ENCODE measurements at regions not wholly inside any gene's neighbourhood (a gene's known extent, or its start where the extent isn't known, plus 50 kb on each side); places are given as distances from the start of the nearest gene placed in this dataset.

DNA sequence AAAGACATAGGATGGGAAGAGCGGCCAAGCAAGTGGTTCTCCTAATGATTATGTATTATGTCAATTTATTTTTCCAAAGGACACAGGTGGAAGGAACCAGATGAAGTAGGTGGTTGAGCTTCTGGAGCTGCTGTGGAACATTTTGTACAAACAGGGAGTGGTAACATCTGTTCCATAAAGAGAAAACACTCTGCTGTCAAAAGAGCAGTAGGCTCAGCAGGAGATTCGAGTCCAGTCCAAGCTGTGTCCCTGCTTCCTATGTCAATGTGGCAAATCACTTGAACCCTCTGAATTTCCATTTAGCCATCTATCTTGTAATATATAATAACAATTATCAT, 448.0 kb upstream of the ANKRD30A start:
- TF ChIP-seq POLR2A (IDR thresholded peaks at IDR 0.05) = no peak
- no peak for TF ChIP-seq POLR2AphosphoS5 (IDR thresholded peaks at IDR 0.05)
- no peak for TF ChIP-seq EP300 (IDR thresholded peaks at IDR 0.05)
- TF ChIP-seq, protein P1, sequence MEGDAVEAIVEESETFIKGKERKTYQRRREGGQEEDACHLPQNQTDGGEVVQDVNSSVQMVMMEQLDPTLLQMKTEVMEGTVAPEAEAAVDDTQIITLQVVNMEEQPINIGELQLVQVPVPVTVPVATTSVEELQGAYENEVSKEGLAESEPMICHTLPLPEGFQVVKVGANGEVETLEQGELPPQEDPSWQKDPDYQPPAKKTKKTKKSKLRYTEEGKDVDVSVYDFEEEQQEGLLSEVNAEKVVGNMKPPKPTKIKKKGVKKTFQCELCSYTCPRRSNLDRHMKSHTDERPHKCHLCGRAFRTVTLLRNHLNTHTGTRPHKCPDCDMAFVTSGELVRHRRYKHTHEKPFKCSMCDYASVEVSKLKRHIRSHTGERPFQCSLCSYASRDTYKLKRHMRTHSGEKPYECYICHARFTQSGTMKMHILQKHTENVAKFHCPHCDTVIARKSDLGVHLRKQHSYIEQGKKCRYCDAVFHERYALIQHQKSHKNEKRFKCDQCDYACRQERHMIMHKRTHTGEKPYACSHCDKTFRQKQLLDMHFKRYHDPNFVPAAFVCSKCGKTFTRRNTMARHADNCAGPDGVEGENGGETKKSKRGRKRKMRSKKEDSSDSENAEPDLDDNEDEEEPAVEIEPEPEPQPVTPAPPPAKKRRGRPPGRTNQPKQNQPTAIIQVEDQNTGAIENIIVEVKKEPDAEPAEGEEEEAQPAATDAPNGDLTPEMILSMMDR (IDR thresholded peaks at IDR 0.05) = no peak
- Histone ChIP-seq H3K27ac (no peak overlapping the region), H3K27me3 (no peaks in the 10 kb centered on the region), H3K4me1 (no peaks in the 10 kb centered on the region), H3K36me3 (no peaks in the 10 kb centered on the region), H3K4me3 (no peak overlapping the region), H3K9me3 (no peaks in the 10 kb centered on the region)
- no peak for DNase-seq
- 74 to 88% (median 79%) methylated on average over 2 of the region's 2 CpGs for WGBS, 5 donors
- intact Hi-C loops (cut with DNase I; ENCODE audit: low total_unique reads) = no loop called here

- TF ChIP-seq POLR2A (IDR thresholded peaks at IDR 0.05) = no peak
- H3K4me1 ChIP-seq = no peaks in the 10 kb centered on the region
- WGBS, 5 donors = 66 to 77% (median 70%) methylated on average over 6 of the region's 6 CpGs
- no peak for DNase-seq
- H3K36me3 ChIP-seq = no peaks in the 10 kb centered on the region
- intact Hi-C loops (cut with DNase I; ENCODE audit: low total_unique reads) = no loop called here
- H3K27ac ChIP-seq = no peak overlapping the region
- H3K9me3 ChIP-seq = no peaks in the 10 kb centered on the region
- H3K27me3 ChIP-seq = no peaks in the 10 kb centered on the region
- no peak overlapping the region for H3K4me3 ChIP-seq
Observed at GRCh38 chr10:36676756-36677430, 448.5 kb upstream of the ANKRD30A start.

- WGBS, 5 donors = 58 to 70% (median 61%) methylated on average over 1 of the region's 1 CpG; no CpG with 5 or more reads in 1 of the 5 donors
- Histone ChIP-seq H3K9me3 (no peaks in the 10 kb centered on the region), H3K4me1 (no peaks in the 10 kb centered on the region), H3K4me3 (no peak overlapping the region), H3K27me3 (no peaks in the 10 kb centered on the region), H3K27ac (no peak overlapping the region), H3K36me3 (no peaks in the 10 kb centered on the region)
- TF ChIP-seq POLR2AphosphoS5 (IDR thresholded peaks at IDR 0.05) (no peak), POLR2A (IDR thresholded peaks at IDR 0.05) (no peak), EP300 (IDR thresholded peaks at IDR 0.05) (no peak)
- TF ChIP-seq, protein P1 (IDR thresholded peaks at IDR 0.05) = no peak
- no peak for DNase-seq
- intact Hi-C loops (cut with DNase I; ENCODE audit: low total_unique reads) = no loop called here
Observed at GRCh38 chr10:36676321-36676720, 449.1 kb upstream of the ANKRD30A start.

DNA sequence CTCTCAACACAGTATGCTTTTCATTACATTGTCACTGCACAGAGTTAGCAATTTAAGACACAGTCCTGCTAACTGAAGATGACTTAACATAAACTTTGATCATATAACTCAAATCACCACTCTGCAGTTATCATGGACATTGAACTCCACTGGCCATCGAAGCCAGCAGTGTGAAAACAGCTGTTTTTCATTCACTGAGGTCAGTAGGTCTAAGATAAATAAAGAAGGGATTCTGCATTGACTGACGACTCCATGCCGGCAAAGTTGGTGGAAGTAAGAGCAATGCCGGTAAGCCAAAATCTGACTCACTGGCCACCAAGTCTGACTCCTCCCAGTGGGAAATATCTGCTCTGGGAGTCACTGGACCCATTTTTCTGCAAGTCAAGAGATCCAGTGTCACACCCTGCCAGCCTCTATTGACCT, 449.9 kb upstream of the ANKRD30A start:
- no peak for TF ChIP-seq POLR2A (IDR thresholded peaks at IDR 0.05)
- Histone ChIP-seq H3K27me3 (no peaks in the 10 kb centered on the region), H3K36me3 (no peaks in the 10 kb centered on the region), H3K27ac (no peak overlapping the region), H3K4me3 (no peak overlapping the region), H3K4me1 (no peaks in the 10 kb centered on the region), H3K9me3 (no peaks in the 10 kb centered on the region)
- no peak for DNase-seq
- WGBS, 5 donors = 46 to 63% (median 52%) methylated on average over 4 of the region's 4 CpGs
- intact Hi-C loops (cut with DNase I; ENCODE audit: low total_unique reads) = no loop called here

DNA sequence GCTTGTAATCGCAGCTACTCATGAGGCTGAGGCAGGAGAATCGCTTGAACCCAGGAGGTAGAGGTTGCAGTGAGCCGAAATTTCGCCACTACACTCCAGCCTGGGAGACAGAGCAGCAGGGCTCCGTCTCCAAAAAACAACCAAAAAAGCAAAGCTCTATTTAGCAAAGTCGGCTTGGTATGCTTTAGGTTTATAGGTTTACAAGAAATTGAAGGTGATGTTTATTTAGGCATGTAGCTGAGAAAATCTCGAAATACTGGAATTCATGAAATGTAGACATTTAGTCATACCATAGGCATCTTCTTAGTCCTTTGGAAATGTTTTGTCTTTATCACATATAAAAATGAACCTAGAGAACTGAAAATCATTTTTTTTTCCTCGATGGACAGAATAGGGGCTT, 453.8 kb upstream of the ANKRD30A start:
- no peaks in the 10 kb centered on the region for H3K4me1 ChIP-seq
- 73 to 78% (median 77%) methylated on average over 8 of the region's 8 CpGs for WGBS, 5 donors
- no peaks in the 10 kb centered on the region for H3K9me3 ChIP-seq
- no peaks in the 10 kb centered on the region for H3K36me3 ChIP-seq
- no peaks in the 10 kb centered on the region for H3K27me3 ChIP-seq
- no peak overlapping the region for H3K4me3 ChIP-seq
- TF ChIP-seq EP300 (IDR thresholded peaks at IDR 0.05) (no peak), POLR2A (IDR thresholded peaks at IDR 0.05) (no peak), POLR2AphosphoS5 (IDR thresholded peaks at IDR 0.05) (no peak)
- TF ChIP-seq, protein P1 (IDR thresholded peaks at IDR 0.05) = no peak
- H3K27ac ChIP-seq = no peak overlapping the region
- intact Hi-C loops (cut with DNase I; ENCODE audit: low total_unique reads) = no loop called here
- no peak for DNase-seq
